ENCODE measurements at regions not wholly inside any gene's neighbourhood (a gene's known extent, or its start where the extent isn't known, plus 50 kb on each side); places are given as distances from the start of the nearest gene placed in this dataset.

GRCh38 chr2:15812187-15812780, 128.1 kb upstream of the MYCN start:
- no peak for DNase-seq (ENCODE audit: low read depth)
- TF ChIP-seq CTCF (IDR thresholded peaks at IDR 0.05; ENCODE audit: control insufficient read depth, extremely low read depth, insufficient read depth): no peak
- H3K4me3 ChIP-seq (ENCODE audit: low read depth, low read length): no peak overlapping the region

- TF ChIP-seq CTCF (IDR thresholded peaks at IDR 0.05; ENCODE audit: control insufficient read depth, extremely low read depth, insufficient read depth): no peak
- DNase-seq (ENCODE audit: low read depth): no peak
- H3K4me3 ChIP-seq (ENCODE audit: low read depth, low read length): no peak overlapping the region
Observed at GRCh38 chr2:15813481-15814266, 126.7 kb upstream of the MYCN start.

GRCh38 chr2:15814403-15814802, 125.9 kb upstream of the MYCN start:
- DNase-seq (ENCODE audit: low read depth): no peak
- TF ChIP-seq CTCF (IDR thresholded peaks at IDR 0.05; ENCODE audit: control insufficient read depth, extremely low read depth, insufficient read depth): no peak
- H3K4me3 ChIP-seq (ENCODE audit: low read depth, low read length): no peak overlapping the region

GRCh38 chr2:15814946-15815345, 125.4 kb upstream of the MYCN start:
- no peak for TF ChIP-seq CTCF (IDR thresholded peaks at IDR 0.05; ENCODE audit: control insufficient read depth, extremely low read depth, insufficient read depth)
- DNase-seq (ENCODE audit: low read depth): no peak
- H3K4me3 ChIP-seq (ENCODE audit: low read depth, low read length): no peak overlapping the region

GRCh38 chr2:15816226-15816625, 124.1 kb upstream of the MYCN start:
- no peak for DNase-seq (ENCODE audit: low read depth)
- no peak for TF ChIP-seq CTCF (IDR thresholded peaks at IDR 0.05; ENCODE audit: control insufficient read depth, extremely low read depth, insufficient read depth)
- H3K4me3 ChIP-seq (ENCODE audit: low read depth, low read length): no peak overlapping the region

GRCh38 chr2:15816674-15817406, 123.5 kb upstream of the MYCN start:
- no peak for TF ChIP-seq CTCF (IDR thresholded peaks at IDR 0.05; ENCODE audit: control insufficient read depth, extremely low read depth, insufficient read depth)
- no peak overlapping the region for H3K4me3 ChIP-seq (ENCODE audit: low read depth, low read length)
- DNase-seq (ENCODE audit: low read depth): no peak

Data from LNCaP clone FGC (cell line).